Stimulated activated naive CD8-positive, alpha-beta T cell treated with anti-CD3 and anti-CD28 coated beads, Interleukin-15, Interleukin-2, amounts not matched to agents 100 ng/mL and 50 ng/mL, for 24 hours (primary cell): ENCODE measurements at regions not wholly inside any gene's neighbourhood (a gene's known extent, or its start where the extent isn't known, plus 50 kb on each side); places are given as distances from the start of the nearest gene placed in this dataset.
"Not testable (repeated sequence)": the region's sequence is repeated elsewhere in the genome, so short reads cannot be mapped to it uniquely, and the experiment has no call there.

Experiments used
- H3K27ac Mint-ChIP-seq: one replicate; pipeline ENCODE4 v1.8.0; 2021; ENCODE audit warnings: mild to moderate bottlenecking, mixed read lengths
- H3K27me3 Mint-ChIP-seq: one replicate; pipeline ENCODE4 v1.8.0; 2021; ENCODE audit warnings: mixed read lengths
- H3K36me3 Mint-ChIP-seq: one replicate; pipeline ENCODE4 v1.8.0; 2021; ENCODE audit warnings: low read depth, mixed read lengths
- H3K4me1 Mint-ChIP-seq: one replicate; pipeline ENCODE4 v1.8.0; 2021; ENCODE audit warnings: low read depth, mixed read lengths
- H3K4me3 Mint-ChIP-seq: one replicate; pipeline ENCODE4 v1.8.0; 2021; ENCODE audit warnings: mild to moderate bottlenecking, mixed read lengths
- H3K9me3 Mint-ChIP-seq: one replicate; pipeline ENCODE4 v1.8.0; 2021; ENCODE audit warnings: mixed read lengths

GRCh38 chr18:78458356-78458755, 521.3 kb upstream of the SALL3 start:
- no peaks in the 10 kb centered on the region for H3K36me3 Mint-ChIP-seq
- no peaks in the 10 kb centered on the region for H3K27me3 Mint-ChIP-seq

GRCh38 chr18:78459668-78460067, 520.0 kb upstream of the SALL3 start:
- Mint-ChIP-seq H3K36me3 (no peaks in the 10 kb centered on the region), H3K9me3 (peaks cover 18% of the 10 kb centered on the region), H3K27ac (no peak overlapping the region), H3K27me3 (no peaks in the 10 kb centered on the region), H3K4me3 (no peak overlapping the region), H3K4me1 (no peaks in the 10 kb centered on the region)

More at GRCh38 chr18:78458356-78458755, 521.3 kb upstream of the SALL3 start:
- H3K4me3 Mint-ChIP-seq = no peak overlapping the region
- peaks cover 9% of the 10 kb centered on the region for H3K9me3 Mint-ChIP-seq
- no peaks in the 10 kb centered on the region for H3K4me1 Mint-ChIP-seq
- H3K27ac Mint-ChIP-seq = no peak overlapping the region

GRCh38 chr18:78460558-78460957, 519.1 kb upstream of the SALL3 start:
- Mint-ChIP-seq H3K4me3 (no peak overlapping the region), H3K36me3 (no peaks in the 10 kb centered on the region), H3K4me1 (no peaks in the 10 kb centered on the region), H3K27ac (no peak overlapping the region), H3K9me3 (peaks cover 25% of the 10 kb centered on the region), H3K27me3 (no peaks in the 10 kb centered on the region)

- Mint-ChIP-seq H3K27me3 (no peaks in the 10 kb centered on the region), H3K9me3 (peaks cover 5% of the 10 kb centered on the region), H3K27ac (no peak overlapping the region), H3K4me1 (no peaks in the 10 kb centered on the region), H3K4me3 (no peak overlapping the region), H3K36me3 (no peaks in the 10 kb centered on the region)
Measured at GRCh38 chr18:78473563-78473962, 506.1 kb upstream of the SALL3 start.

GRCh38 chr18:78477840-78478239, 501.8 kb upstream of the SALL3 start:
- Mint-ChIP-seq H3K27ac (no peak overlapping the region), H3K27me3 (no peaks in the 10 kb centered on the region), H3K9me3 (no peaks in the 10 kb centered on the region)

GRCh38 chr18:78479443-78479842, 500.2 kb upstream of the SALL3 start:
- Mint-ChIP-seq H3K4me3 (no peak overlapping the region), H3K27ac (no peak overlapping the region), H3K9me3 (no peaks in the 10 kb centered on the region), H3K4me1 (no peaks in the 10 kb centered on the region), H3K36me3 (no peaks in the 10 kb centered on the region), H3K27me3 (no peaks in the 10 kb centered on the region)

More at GRCh38 chr18:78477840-78478239, 501.8 kb upstream of the SALL3 start:
- H3K36me3 Mint-ChIP-seq = no peaks in the 10 kb centered on the region
- no peak overlapping the region for H3K4me3 Mint-ChIP-seq
- no peaks in the 10 kb centered on the region for H3K4me1 Mint-ChIP-seq

GRCh38 chr18:78480262-78481054, 499.2 kb upstream of the SALL3 start:
- Mint-ChIP-seq H3K27me3 (no peaks in the 10 kb centered on the region), H3K4me1 (no peaks in the 10 kb centered on the region), H3K9me3 (no peaks in the 10 kb centered on the region), H3K4me3 (no peak overlapping the region), H3K27ac (no peak overlapping the region), H3K36me3 (no peaks in the 10 kb centered on the region)

GRCh38 chr18:78482378-78482777, 497.2 kb upstream of the SALL3 start:
- no peaks in the 10 kb centered on the region for H3K36me3 Mint-ChIP-seq

GRCh38 chr18:78487649-78488048, 492.0 kb upstream of the SALL3 start:
- H3K36me3 Mint-ChIP-seq = no peaks in the 10 kb centered on the region
- no peak overlapping the region for H3K27ac Mint-ChIP-seq

More at GRCh38 chr18:78482378-78482777, 497.2 kb upstream of the SALL3 start:
- Mint-ChIP-seq H3K27ac (no peak overlapping the region), H3K4me1 (no peaks in the 10 kb centered on the region), H3K9me3 (no peaks in the 10 kb centered on the region), H3K27me3 (no peaks in the 10 kb centered on the region), H3K4me3 (no peak overlapping the region)

GRCh38 chr18:78492064-78492812, 487.4 kb upstream of the SALL3 start:
- Mint-ChIP-seq H3K4me3 (no peak overlapping the region), H3K4me1 (no peaks in the 10 kb centered on the region), H3K36me3 (no peaks in the 10 kb centered on the region), H3K9me3 (peaks cover 20% of the 10 kb centered on the region), H3K27ac (no peak overlapping the region), H3K27me3 (no peaks in the 10 kb centered on the region)

More at GRCh38 chr18:78487649-78488048, 492.0 kb upstream of the SALL3 start:
- Mint-ChIP-seq H3K27me3 (no peaks in the 10 kb centered on the region), H3K4me3 (no peak overlapping the region), H3K4me1 (no peaks in the 10 kb centered on the region), H3K9me3 (peaks cover 20% of the 10 kb centered on the region)

- H3K27ac Mint-ChIP-seq = no peak overlapping the region
- H3K4me1 Mint-ChIP-seq = no peaks in the 10 kb centered on the region
- H3K36me3 Mint-ChIP-seq = no peaks in the 10 kb centered on the region
- H3K27me3 Mint-ChIP-seq = no peaks in the 10 kb centered on the region
- H3K4me3 Mint-ChIP-seq = no peak overlapping the region
- peaks cover 20% of the 10 kb centered on the region for H3K9me3 Mint-ChIP-seq
Measured at GRCh38 chr18:78492813-78493371, 486.7 kb upstream of the SALL3 start.

- H3K4me1 Mint-ChIP-seq, H3K27ac Mint-ChIP-seq, H3K27me3 Mint-ChIP-seq, H3K36me3 Mint-ChIP-seq, H3K4me3 Mint-ChIP-seq: not testable (repeated sequence)
- H3K9me3 Mint-ChIP-seq = peaks cover 16% of the 10 kb centered on the region
Measured at GRCh38 chr18:78493490-78493889, 486.1 kb upstream of the SALL3 start.

- H3K27me3 Mint-ChIP-seq = no peaks in the 10 kb centered on the region
- no peak overlapping the region for H3K27ac Mint-ChIP-seq
- H3K9me3 Mint-ChIP-seq = peaks cover 14% of the 10 kb centered on the region
- H3K4me1 Mint-ChIP-seq = no peaks in the 10 kb centered on the region
- no peaks in the 10 kb centered on the region for H3K36me3 Mint-ChIP-seq
- no peak overlapping the region for H3K4me3 Mint-ChIP-seq
Measured at GRCh38 chr18:78494204-78495085, 485.2 kb upstream of the SALL3 start.

GRCh38 chr18:78495550-78495949, 484.1 kb upstream of the SALL3 start:
- Mint-ChIP-seq H3K4me1 (no peaks in the 10 kb centered on the region), H3K27ac (no peak overlapping the region), H3K36me3 (no peaks in the 10 kb centered on the region), H3K27me3 (no peaks in the 10 kb centered on the region), H3K4me3 (no peak overlapping the region), H3K9me3 (peaks cover 9% of the 10 kb centered on the region)
